ENCODE measurements at regions not wholly inside any gene's neighbourhood (a gene's known extent, or its start where the extent isn't known, plus 50 kb on each side); places are given as distances from the start of the nearest gene placed in this dataset.

DNA sequence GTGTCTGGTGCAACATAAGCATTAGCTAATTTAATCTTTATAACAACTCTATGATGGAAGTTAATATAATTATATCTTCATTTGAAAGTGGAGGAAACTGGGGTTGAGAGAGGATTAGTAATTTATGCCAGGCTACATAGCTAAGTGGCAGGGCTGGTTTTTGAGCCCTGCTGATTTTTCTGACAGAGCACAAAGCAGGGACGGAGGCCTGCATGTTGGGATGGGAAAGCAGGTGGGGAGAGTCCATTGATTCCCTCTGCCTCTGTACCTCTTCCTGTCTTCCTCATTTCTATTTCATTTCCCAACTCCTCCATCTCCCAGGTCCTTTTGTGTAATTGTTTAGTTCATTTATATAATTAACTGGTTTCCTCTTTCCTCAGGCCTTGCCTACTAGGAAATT, 251.6 kb upstream of the ZPLD1 start:
- no peak for TF ChIP-seq EZH2 (IDR thresholded peaks at IDR 0.05; ENCODE audit: borderline replicate concordance, insufficient read depth, low read length, poor library complexity, severe bottlenecking)
- TF ChIP-seq, protein P1, sequence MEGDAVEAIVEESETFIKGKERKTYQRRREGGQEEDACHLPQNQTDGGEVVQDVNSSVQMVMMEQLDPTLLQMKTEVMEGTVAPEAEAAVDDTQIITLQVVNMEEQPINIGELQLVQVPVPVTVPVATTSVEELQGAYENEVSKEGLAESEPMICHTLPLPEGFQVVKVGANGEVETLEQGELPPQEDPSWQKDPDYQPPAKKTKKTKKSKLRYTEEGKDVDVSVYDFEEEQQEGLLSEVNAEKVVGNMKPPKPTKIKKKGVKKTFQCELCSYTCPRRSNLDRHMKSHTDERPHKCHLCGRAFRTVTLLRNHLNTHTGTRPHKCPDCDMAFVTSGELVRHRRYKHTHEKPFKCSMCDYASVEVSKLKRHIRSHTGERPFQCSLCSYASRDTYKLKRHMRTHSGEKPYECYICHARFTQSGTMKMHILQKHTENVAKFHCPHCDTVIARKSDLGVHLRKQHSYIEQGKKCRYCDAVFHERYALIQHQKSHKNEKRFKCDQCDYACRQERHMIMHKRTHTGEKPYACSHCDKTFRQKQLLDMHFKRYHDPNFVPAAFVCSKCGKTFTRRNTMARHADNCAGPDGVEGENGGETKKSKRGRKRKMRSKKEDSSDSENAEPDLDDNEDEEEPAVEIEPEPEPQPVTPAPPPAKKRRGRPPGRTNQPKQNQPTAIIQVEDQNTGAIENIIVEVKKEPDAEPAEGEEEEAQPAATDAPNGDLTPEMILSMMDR (IDR thresholded peaks at IDR 0.05; ENCODE audit: poor library complexity, severe bottlenecking), result no peak
- TF ChIP-seq, protein P2, sequence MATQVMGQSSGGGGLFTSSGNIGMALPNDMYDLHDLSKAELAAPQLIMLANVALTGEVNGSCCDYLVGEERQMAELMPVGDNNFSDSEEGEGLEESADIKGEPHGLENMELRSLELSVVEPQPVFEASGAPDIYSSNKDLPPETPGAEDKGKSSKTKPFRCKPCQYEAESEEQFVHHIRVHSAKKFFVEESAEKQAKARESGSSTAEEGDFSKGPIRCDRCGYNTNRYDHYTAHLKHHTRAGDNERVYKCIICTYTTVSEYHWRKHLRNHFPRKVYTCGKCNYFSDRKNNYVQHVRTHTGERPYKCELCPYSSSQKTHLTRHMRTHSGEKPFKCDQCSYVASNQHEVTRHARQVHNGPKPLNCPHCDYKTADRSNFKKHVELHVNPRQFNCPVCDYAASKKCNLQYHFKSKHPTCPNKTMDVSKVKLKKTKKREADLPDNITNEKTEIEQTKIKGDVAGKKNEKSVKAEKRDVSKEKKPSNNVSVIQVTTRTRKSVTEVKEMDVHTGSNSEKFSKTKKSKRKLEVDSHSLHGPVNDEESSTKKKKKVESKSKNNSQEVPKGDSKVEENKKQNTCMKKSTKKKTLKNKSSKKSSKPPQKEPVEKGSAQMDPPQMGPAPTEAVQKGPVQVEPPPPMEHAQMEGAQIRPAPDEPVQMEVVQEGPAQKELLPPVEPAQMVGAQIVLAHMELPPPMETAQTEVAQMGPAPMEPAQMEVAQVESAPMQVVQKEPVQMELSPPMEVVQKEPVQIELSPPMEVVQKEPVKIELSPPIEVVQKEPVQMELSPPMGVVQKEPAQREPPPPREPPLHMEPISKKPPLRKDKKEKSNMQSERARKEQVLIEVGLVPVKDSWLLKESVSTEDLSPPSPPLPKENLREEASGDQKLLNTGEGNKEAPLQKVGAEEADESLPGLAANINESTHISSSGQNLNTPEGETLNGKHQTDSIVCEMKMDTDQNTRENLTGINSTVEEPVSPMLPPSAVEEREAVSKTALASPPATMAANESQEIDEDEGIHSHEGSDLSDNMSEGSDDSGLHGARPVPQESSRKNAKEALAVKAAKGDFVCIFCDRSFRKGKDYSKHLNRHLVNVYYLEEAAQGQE (IDR thresholded peaks at IDR 0.05; ENCODE audit: borderline replicate concordance), result no peak
